ENCODE measurements at regions not wholly inside any gene's neighbourhood (a gene's known extent, or its start where the extent isn't known, plus 50 kb on each side); places are given as distances from the start of the nearest gene placed in this dataset.
"Not testable (repeated sequence)": the region's sequence is repeated elsewhere in the genome, so short reads cannot be mapped to it uniquely, and the experiment has no call there.

- TF ChIP-seq, protein P1, sequence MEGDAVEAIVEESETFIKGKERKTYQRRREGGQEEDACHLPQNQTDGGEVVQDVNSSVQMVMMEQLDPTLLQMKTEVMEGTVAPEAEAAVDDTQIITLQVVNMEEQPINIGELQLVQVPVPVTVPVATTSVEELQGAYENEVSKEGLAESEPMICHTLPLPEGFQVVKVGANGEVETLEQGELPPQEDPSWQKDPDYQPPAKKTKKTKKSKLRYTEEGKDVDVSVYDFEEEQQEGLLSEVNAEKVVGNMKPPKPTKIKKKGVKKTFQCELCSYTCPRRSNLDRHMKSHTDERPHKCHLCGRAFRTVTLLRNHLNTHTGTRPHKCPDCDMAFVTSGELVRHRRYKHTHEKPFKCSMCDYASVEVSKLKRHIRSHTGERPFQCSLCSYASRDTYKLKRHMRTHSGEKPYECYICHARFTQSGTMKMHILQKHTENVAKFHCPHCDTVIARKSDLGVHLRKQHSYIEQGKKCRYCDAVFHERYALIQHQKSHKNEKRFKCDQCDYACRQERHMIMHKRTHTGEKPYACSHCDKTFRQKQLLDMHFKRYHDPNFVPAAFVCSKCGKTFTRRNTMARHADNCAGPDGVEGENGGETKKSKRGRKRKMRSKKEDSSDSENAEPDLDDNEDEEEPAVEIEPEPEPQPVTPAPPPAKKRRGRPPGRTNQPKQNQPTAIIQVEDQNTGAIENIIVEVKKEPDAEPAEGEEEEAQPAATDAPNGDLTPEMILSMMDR (IDR thresholded peaks at IDR 0.05; ENCODE audit: extremely low read depth, missing control alignments), result no peak
- DNase-seq (ENCODE audit: low spot score), result no peak
Measured at GRCh38 chr9:21615018-21615417, 132.9 kb upstream of the IFNE start.

- TF ChIP-seq, protein P1 (IDR thresholded peaks at IDR 0.05; ENCODE audit: extremely low read depth, missing control alignments), result no peak
- DNase-seq (ENCODE audit: low spot score), result no peak
Measured at GRCh38 chr9:21615446-21615845, 133.3 kb upstream of the IFNE start.

- DNase-seq (ENCODE audit: low spot score), result no peak
- TF ChIP-seq, protein P1 (IDR thresholded peaks at IDR 0.05; ENCODE audit: extremely low read depth, missing control alignments), result no peak
Measured at GRCh38 chr9:21616082-21616778, 134.1 kb upstream of the IFNE start.

DNA sequence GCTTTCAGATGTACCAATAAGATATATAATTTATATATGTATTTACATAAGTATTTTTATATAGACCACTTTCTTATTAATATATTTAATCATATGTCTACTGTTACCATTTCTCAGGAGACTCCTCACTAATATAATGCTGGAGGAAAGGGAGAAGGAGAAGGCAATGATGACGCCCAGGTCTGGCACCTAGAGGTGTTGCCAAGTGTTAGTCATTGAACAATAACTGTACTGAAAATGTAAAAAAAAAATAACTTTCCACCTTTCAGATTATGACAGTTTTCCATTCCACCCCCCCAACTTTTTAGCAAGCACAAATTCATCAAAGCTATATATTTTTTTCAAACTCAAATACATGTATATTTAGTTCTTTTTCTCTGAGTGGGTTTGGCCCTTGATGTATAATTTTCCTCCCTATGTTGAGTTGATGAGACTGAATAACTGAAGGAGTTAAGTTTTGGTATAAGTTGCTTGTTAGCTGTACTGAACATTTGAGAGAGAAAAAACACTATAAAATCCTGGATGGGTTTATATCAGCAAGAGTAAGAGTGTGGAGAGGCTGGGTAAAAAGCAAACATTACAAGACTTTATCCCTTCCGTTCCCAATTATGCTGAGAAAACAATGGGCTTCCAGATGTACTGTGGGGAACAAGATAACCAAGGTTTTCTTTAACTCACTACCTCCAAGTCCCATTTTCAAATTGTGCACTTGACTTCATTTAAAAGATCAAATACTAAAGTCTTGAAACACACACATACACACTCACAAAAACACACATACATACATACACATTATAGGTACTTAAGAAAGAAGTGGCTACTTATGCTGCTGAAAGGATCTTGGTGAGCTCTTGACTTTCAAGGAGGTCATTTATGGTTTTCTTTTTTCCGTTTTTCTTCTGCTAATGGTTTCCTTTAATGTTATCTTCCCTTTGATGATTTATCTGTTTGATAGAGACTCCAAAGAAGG lies 142.8 kb upstream of the IFNE start:
- TF ChIP-seq, protein P1 (IDR thresholded peaks at IDR 0.05; ENCODE audit: extremely low read depth, missing control alignments), result no peak
- no peak for DNase-seq (ENCODE audit: low spot score)

DNA sequence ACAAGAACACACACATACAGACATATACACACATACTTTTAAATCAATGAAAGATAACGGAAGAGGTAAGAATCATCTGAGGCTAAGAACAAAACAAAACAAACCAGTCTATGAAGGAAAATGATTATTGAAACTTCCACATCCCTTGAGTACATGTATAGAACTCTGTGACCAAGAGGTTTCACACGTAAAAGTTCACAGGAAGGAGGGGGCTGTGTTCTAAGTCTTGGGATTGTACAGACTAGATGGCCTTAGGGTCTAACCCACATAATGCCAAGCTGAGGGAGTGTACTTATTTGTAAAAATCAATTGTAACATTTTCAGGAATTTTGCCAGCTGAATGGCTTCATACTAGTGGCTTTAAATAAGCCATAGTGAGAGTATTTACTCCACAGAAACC lies 144.4 kb upstream of the IFNE start:
- no peak for DNase-seq (ENCODE audit: low spot score)
- TF ChIP-seq, protein P1 (IDR thresholded peaks at IDR 0.05; ENCODE audit: extremely low read depth, missing control alignments), result no peak

DNA sequence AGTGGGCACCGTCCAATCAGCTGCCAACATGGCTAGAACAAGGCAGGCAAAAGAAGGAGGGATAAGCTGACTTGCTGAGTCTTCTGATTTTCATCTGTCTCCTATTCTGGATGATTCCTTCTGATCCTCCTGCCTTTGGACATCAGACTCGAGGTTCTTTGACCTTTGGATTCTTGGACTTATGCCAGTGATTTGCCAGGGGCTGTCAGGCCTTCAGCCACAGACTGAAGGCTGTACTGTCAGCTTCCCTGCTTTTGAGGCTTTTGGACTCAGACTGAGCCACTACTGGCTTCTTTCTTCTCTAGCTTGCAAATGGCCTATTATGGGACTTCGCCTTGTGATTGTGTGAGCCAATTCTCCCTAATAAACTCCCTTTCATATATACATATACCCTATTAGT lies 146.8 kb upstream of the IFNE start:
- not testable (repeated sequence) for DNase-seq (ENCODE audit: low spot score)

DNA sequence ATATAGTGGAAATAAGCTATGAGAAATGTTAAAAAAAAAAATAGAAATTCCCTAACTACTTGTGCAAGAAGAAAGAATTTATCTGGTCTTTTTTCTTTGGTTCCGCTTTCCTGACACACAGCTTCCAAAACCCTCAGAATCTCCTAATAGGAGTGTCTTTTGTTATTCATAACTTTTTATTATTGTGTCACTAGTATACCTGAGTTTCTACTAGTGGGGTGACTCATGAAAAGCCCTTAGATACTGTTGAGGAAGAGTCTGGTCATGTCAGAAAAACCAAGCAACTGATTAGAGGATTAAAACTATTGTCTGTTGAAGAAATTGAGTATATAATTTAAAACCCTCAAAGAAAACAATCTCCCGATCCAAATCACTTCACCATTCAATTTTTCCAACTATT lies 152.8 kb upstream of the IFNE start:
- DNase-seq (ENCODE audit: low spot score), result no peak
- TF ChIP-seq, protein P1 (IDR thresholded peaks at IDR 0.05; ENCODE audit: extremely low read depth, missing control alignments), result no peak

Data from GM20000 (cell line).